ENCODE measurements at regions not wholly inside any gene's neighbourhood (a gene's known extent, or its start where the extent isn't known, plus 50 kb on each side); places are given as distances from the start of the nearest gene placed in this dataset.

GRCh38 chr7:159240962-159241361 lies 96.3 kb upstream of the VIPR2 start:
- no peak overlapping the region for H3K4me3 Mint-ChIP-seq (ENCODE audit: unreplicated experiment)
- H3K27me3 ChIP-seq (replicated peaks; ENCODE audit: control insufficient read depth, insufficient read depth, low read length) = no peaks in the 10 kb centered on the region
- H3K27me3 Mint-ChIP-seq (ENCODE audit: insufficient read depth, unreplicated experiment) = peaks cover 10% of the 10 kb centered on the region
- no peak for DNase-seq
- 0 out of 2 replicates have a peak, but pooled peaks cover 4% of the 10 kb centered on the region for H3K9me3 ChIP-seq
- no peak overlapping the region for H3K4me3 ChIP-seq (ENCODE audit: low read depth, low read length)
- no peaks in the 10 kb centered on the region for H3K4me1 ChIP-seq
- CTCF ChIA-PET = no interaction called here
- intact Hi-C loops (cut with micrococcal nuclease; ENCODE audit: unreplicated experiment) = no loop called here
- H3K36me3 Mint-ChIP-seq (ENCODE audit: insufficient read depth, unreplicated experiment) = no peaks in the 10 kb centered on the region
- no TSS peak for BruUV-seq (replicated peaks)
- no peak overlapping the region for H3K27ac Mint-ChIP-seq (ENCODE audit: unreplicated experiment)
- TF ChIP-seq CTCF (IDR thresholded peaks at IDR 0.05; ENCODE audit: insufficient read depth in 1 of 2, low read depth in 1 of 2, low read length in 1 of 2, severe bottlenecking in 1 of 2, unreplicated experiment in 1 of 2) = no peak
- H3K4me1 Mint-ChIP-seq (ENCODE audit: low read depth, unreplicated experiment) = no peaks in the 10 kb centered on the region
- POLR2A ChIA-PET = no interaction called here
- no peaks in the 10 kb centered on the region for H3K9me3 Mint-ChIP-seq (ENCODE audit: unreplicated experiment)
- no peaks in the 10 kb centered on the region for H3K36me3 ChIP-seq (ENCODE audit: control insufficient read depth, insufficient read depth, low read length)

- POLR2A ChIA-PET = no interaction called here
- Mint-ChIP-seq H3K27me3 (ENCODE audit: insufficient read depth, unreplicated experiment) (peaks cover 5% of the 10 kb centered on the region), H3K27ac (ENCODE audit: unreplicated experiment) (no peak overlapping the region), H3K9me3 (ENCODE audit: unreplicated experiment) (no peaks in the 10 kb centered on the region), H3K4me1 (ENCODE audit: low read depth, unreplicated experiment) (no peaks in the 10 kb centered on the region), H3K4me3 (ENCODE audit: unreplicated experiment) (no peak overlapping the region), H3K36me3 (ENCODE audit: insufficient read depth, unreplicated experiment) (no peaks in the 10 kb centered on the region)
- TF ChIP-seq CTCF (IDR thresholded peaks at IDR 0.05; ENCODE audit: insufficient read depth in 1 of 2, low read depth in 1 of 2, low read length in 1 of 2, severe bottlenecking in 1 of 2, unreplicated experiment in 1 of 2) = no peak
- no peak for DNase-seq
- intact Hi-C loops (cut with micrococcal nuclease; ENCODE audit: unreplicated experiment) = no loop called here
- no peak overlapping the region for H3K4me3 ChIP-seq (ENCODE audit: low read depth, low read length)
- CTCF ChIA-PET = no interaction called here
- H3K36me3 ChIP-seq (ENCODE audit: control insufficient read depth, insufficient read depth, low read length) = no peaks in the 10 kb centered on the region
- no peaks in the 10 kb centered on the region for H3K9me3 ChIP-seq
- H3K27me3 ChIP-seq (replicated peaks; ENCODE audit: control insufficient read depth, insufficient read depth, low read length) = no peaks in the 10 kb centered on the region
- no peaks in the 10 kb centered on the region for H3K4me1 ChIP-seq
- BruUV-seq (replicated peaks) = no TSS peak
Measured at GRCh38 chr7:159239028-159239427, 94.4 kb upstream of the VIPR2 start.

GRCh38 chr7:159238541-159238940 lies 93.9 kb upstream of the VIPR2 start:
- no peaks in the 10 kb centered on the region for H3K9me3 ChIP-seq
- intact Hi-C loops (cut with micrococcal nuclease; ENCODE audit: unreplicated experiment) = no loop called here
- H3K4me1 Mint-ChIP-seq (ENCODE audit: low read depth, unreplicated experiment) = no peaks in the 10 kb centered on the region
- no TSS peak for BruUV-seq (replicated peaks)
- no peak for TF ChIP-seq CTCF (IDR thresholded peaks at IDR 0.05; ENCODE audit: insufficient read depth in 1 of 2, low read depth in 1 of 2, low read length in 1 of 2, severe bottlenecking in 1 of 2, unreplicated experiment in 1 of 2)
- no peak overlapping the region for H3K27ac Mint-ChIP-seq (ENCODE audit: unreplicated experiment)
- peaks cover 3% of the 10 kb centered on the region for H3K27me3 Mint-ChIP-seq (ENCODE audit: insufficient read depth, unreplicated experiment)
- no peak overlapping the region for H3K4me3 Mint-ChIP-seq (ENCODE audit: unreplicated experiment)
- H3K36me3 Mint-ChIP-seq (ENCODE audit: insufficient read depth, unreplicated experiment) = no peaks in the 10 kb centered on the region
- no peak overlapping the region for H3K4me3 ChIP-seq (ENCODE audit: low read depth, low read length)
- no peaks in the 10 kb centered on the region for H3K27me3 ChIP-seq (replicated peaks; ENCODE audit: control insufficient read depth, insufficient read depth, low read length)
- no peak for DNase-seq
- POLR2A ChIA-PET = no interaction called here
- CTCF ChIA-PET = no interaction called here
- no peaks in the 10 kb centered on the region for H3K4me1 ChIP-seq
- H3K9me3 Mint-ChIP-seq (ENCODE audit: unreplicated experiment) = no peaks in the 10 kb centered on the region
- no peaks in the 10 kb centered on the region for H3K36me3 ChIP-seq (ENCODE audit: control insufficient read depth, insufficient read depth, low read length)
